H9 (cell line): ENCODE measurements at regions not wholly inside any gene's neighbourhood (a gene's known extent, or its start where the extent isn't known, plus 50 kb on each side); places are given as distances from the start of the nearest gene placed in this dataset.

Source experiments
- DNase-seq: peaks from one replicate; pipeline ENCODE4 v3.0.0-alpha.2; 2017
- H2AFZ ChIP-seq: one replicate; pipeline ENCODE4 v1.6.1; 2013; ENCODE audit warnings: mild to moderate bottlenecking, low read length, control low read depth, moderate library complexity
- H2AK5ac ChIP-seq: 2 replicates; pipeline ENCODE4 v1.6.1; 2013; ENCODE audit warnings: low read length, control low read depth, mixed read lengths; ENCODE audit not compliant: insufficient read length
- H2BK120ac ChIP-seq: one replicate; pipeline ENCODE4 v1.6.1; 2013; ENCODE audit warnings: low read depth, mild to moderate bottlenecking, low read length, control low read depth, inconsistent platforms; ENCODE audit not compliant: poor library complexity, severe bottlenecking
- H2BK12ac ChIP-seq: 2 replicates; pipeline ENCODE4 v1.6.1; 2013; ENCODE audit warnings: low read length, control low read depth, mixed read lengths, low read depth; ENCODE audit not compliant: insufficient read length
- H2BK15ac ChIP-seq: 2 replicates; pipeline ENCODE4 v1.6.1; 2013; ENCODE audit warnings: low read depth, low read length, control low read depth
- H2BK20ac ChIP-seq: one replicate; pipeline ENCODE4 v1.6.1; 2013; ENCODE audit warnings: low read depth, mild to moderate bottlenecking, low read length, control low read depth, inconsistent platforms; ENCODE audit not compliant: poor library complexity, severe bottlenecking
- H2BK5ac ChIP-seq: 2 replicates; pipeline ENCODE4 v1.6.1; 2013; ENCODE audit warnings: low read length, control low read depth, mixed read lengths; ENCODE audit not compliant: insufficient read length
- H3K14ac ChIP-seq: 2 replicates; pipeline ENCODE4 v1.6.1; 2013; ENCODE audit warnings: low read length, control low read depth; ENCODE audit not compliant: insufficient read depth
- H3K18ac ChIP-seq: 2 replicates; pipeline ENCODE4 v1.6.1; 2013; ENCODE audit warnings: low read depth, mild to moderate bottlenecking, mixed read lengths, low read length, control low read depth; ENCODE audit not compliant: insufficient read length
- H3K23ac ChIP-seq: 2 replicates; pipeline ENCODE4 v1.6.1; 2013; ENCODE audit warnings: low read length, control low read depth, mixed read lengths, low read depth; ENCODE audit not compliant: insufficient read length
- H3K23me2 ChIP-seq: 2 replicates; pipeline ENCODE4 v1.6.1; 2013; ENCODE audit warnings: low read depth, mild to moderate bottlenecking, mixed read lengths, low read length, control low read depth; ENCODE audit not compliant: insufficient read length, poor library complexity, severe bottlenecking
- H3K27ac ChIP-seq: 2 replicates; pipeline ENCODE4 v1.5.1; 2013; ENCODE audit warnings: low read length, control low read depth, mixed read lengths, low read depth; ENCODE audit not compliant: insufficient read length
- H3K27me3 ChIP-seq: 2 replicates; pipeline ENCODE4 v1.6.1; 2013; ENCODE audit warnings: low read length, control low read depth, inconsistent platforms; ENCODE audit not compliant: insufficient read depth
- H3K4ac ChIP-seq: 2 replicates; pipeline ENCODE4 v1.6.1; 2013; ENCODE audit warnings: low read depth, mild to moderate bottlenecking, control low read depth, inconsistent platforms, low read length, moderate library complexity
- H3K4me1 ChIP-seq: 2 replicates; pipeline ENCODE4 v1.6.1; 2013; ENCODE audit warnings: low read length, control low read depth, inconsistent platforms; ENCODE audit not compliant: insufficient read depth
- H3K4me2 ChIP-seq: 2 replicates; pipeline ENCODE4 v1.6.1; 2013; ENCODE audit warnings: low read length, control low read depth, mixed read lengths; ENCODE audit not compliant: insufficient read length, insufficient read depth
- H3K56ac ChIP-seq: 2 replicates; pipeline ENCODE4 v1.6.1; 2013; ENCODE audit warnings: low read depth, mild to moderate bottlenecking, mixed read lengths, low read length, control low read depth; ENCODE audit not compliant: insufficient read length
- H3K79me1 ChIP-seq: 2 replicates; pipeline ENCODE4 v1.6.1; 2013; ENCODE audit warnings: low read depth, mild to moderate bottlenecking, moderate library complexity, low read length, control low read depth, inconsistent platforms; ENCODE audit not compliant: insufficient read depth, poor library complexity, severe bottlenecking
- H3K79me2 ChIP-seq: 2 replicates; pipeline ENCODE4 v1.6.1; 2013; ENCODE audit warnings: low read length, control low read depth, inconsistent platforms; ENCODE audit not compliant: insufficient read depth
- H3K9ac ChIP-seq: 2 replicates; pipeline ENCODE4 v1.6.1; 2013; ENCODE audit warnings: low read length, control low read depth, mixed read lengths; ENCODE audit not compliant: insufficient read length; ENCODE audit errors: extremely low read depth
- H3K9me3 ChIP-seq: one replicate; pipeline ENCODE4 v1.6.1; 2013; ENCODE audit warnings: low read depth, low read length, inconsistent platforms; ENCODE audit not compliant: control insufficient read depth
- H3T11ph ChIP-seq: one replicate; pipeline ENCODE4 v1.6.1; 2013; ENCODE audit warnings: mild to moderate bottlenecking, low read length, control low read depth, inconsistent platforms
- H4K20me1 ChIP-seq: one replicate; pipeline ENCODE4 v1.6.1; 2013; ENCODE audit not compliant: control insufficient read depth, insufficient read length, insufficient read depth
- H4K5ac ChIP-seq: 2 replicates; pipeline ENCODE4 v1.6.1; 2013; ENCODE audit warnings: low read depth, mild to moderate bottlenecking, mixed read lengths, low read length, control low read depth; ENCODE audit not compliant: insufficient read length
- H4K8ac ChIP-seq: replicated peaks from 2 replicates; pipeline ENCODE4 v1.6.1; 2013; ENCODE audit warnings: low read length, control low read depth, mixed read lengths, low read depth; ENCODE audit not compliant: insufficient read length
- H4K91ac ChIP-seq: 2 replicates; pipeline ENCODE4 v1.6.1; 2013; ENCODE audit warnings: low read depth, mild to moderate bottlenecking, moderate library complexity, mixed read lengths, low read length, control low read depth; ENCODE audit not compliant: insufficient read length
- H3K27ac Mint-ChIP-seq, 3 experiments: 2 replicates in 2 of 3; 3 replicates in 1 of 3; pipeline ENCODE4 v1.8.0; 2020 to 2021; ENCODE audit warnings: mixed read lengths in 3 of 3, mild to moderate bottlenecking in 1 of 3, moderate library complexity in 1 of 3
- H3K27me3 Mint-ChIP-seq: 2 replicates; pipeline ENCODE4 v1.8.0; 2021; ENCODE audit warnings: low read depth, mild to moderate bottlenecking, moderate library complexity, mixed read lengths
- H3K36me3 Mint-ChIP-seq, 3 experiments: 2 replicates in 2 of 3; 3 replicates in 1 of 3; pipeline ENCODE4 v1.8.0; 2020 to 2021; ENCODE audit warnings: low read depth in 3 of 3, mixed read lengths in 3 of 3; ENCODE audit not compliant: insufficient read depth in 1 of 3
- H3K4me1 Mint-ChIP-seq, 2 experiments: 2 replicates each; pipeline ENCODE4 v1.8.0; 2020; ENCODE audit warnings: mixed read lengths in 2 of 2
- H3K4me3 Mint-ChIP-seq, 2 experiments: 2 replicates in 1 of 2; 3 replicates in 1 of 2; pipeline ENCODE4 v1.8.0; 2020 to 2021; ENCODE audit warnings: mild to moderate bottlenecking in 2 of 2, mixed read lengths in 2 of 2, moderate library complexity in 1 of 2
- H3K9me3 Mint-ChIP-seq, 2 experiments: 2 replicates in 1 of 2; 3 replicates in 1 of 2; pipeline ENCODE4 v1.8.0; 2020; ENCODE audit warnings: mild to moderate bottlenecking in 2 of 2, mixed read lengths in 2 of 2, moderate library complexity in 1 of 2
- WGBS: extraction: QIAGEN DNeasy Blood & Tissue Kit; methylation state at CpG from one replicate; pipeline ENCODE4 v1.1.7; 2013; ENCODE audit warnings: missing lambda C conversion rate, low lambda C conversion rate, mixed read lengths; ENCODE audit not compliant: insufficient read length; ENCODE audit errors: extremely low coverage; 5-methylcytosine and 5-hydroxymethylcytosine counted together
- TF ChIP-seq, protein P1 (sequence below): fragments of 200-600 bp; sonication (generic); conservative IDR thresholded peaks from 3 replicates; pipeline ENCODE4 v1.8.0; 2021; ENCODE audit warnings: antibody characterized with exemption, mild to moderate bottlenecking

DNA sequence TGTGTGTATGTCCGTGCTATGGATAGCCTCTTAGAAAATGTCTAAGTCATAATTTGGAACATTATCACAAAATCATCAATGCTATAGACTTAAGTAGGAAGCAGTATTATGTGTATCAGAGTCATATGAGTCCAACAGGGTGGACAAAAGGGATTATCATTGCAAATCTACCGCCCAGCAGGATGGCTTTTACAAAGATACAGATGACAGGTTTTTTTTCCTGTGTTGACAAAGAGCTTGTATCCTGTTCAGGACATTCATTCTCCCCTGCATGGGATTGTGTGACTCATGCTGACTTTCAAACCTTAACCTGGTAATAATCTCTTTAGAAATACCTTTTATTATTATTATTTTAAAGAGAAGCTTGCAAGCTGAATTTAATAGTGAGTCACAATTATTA lies 310.3 kb upstream of the GNPDA2 start:
- no peak overlapping the region for H4K91ac ChIP-seq
- H3K4ac ChIP-seq: no peak overlapping the region
- H3K79me2 ChIP-seq: no peaks in the 10 kb centered on the region
- no peak overlapping the region for H2BK120ac ChIP-seq
- no peak overlapping the region for H2BK5ac ChIP-seq
- no peak overlapping the region for H2AFZ ChIP-seq
- WGBS: no CpG with 5 or more reads among the region's 2 CpGs
- no peak overlapping the region for H3K27ac Mint-ChIP-seq
- no peak overlapping the region for H3K56ac ChIP-seq
- no peak for DNase-seq
- no peaks in the 10 kb centered on the region for H3K9me3 ChIP-seq
- no peak overlapping the region for H3K14ac ChIP-seq
- no peak overlapping the region for H3K4me3 Mint-ChIP-seq
- no peak overlapping the region for H2BK15ac ChIP-seq
- H3K23ac ChIP-seq: no peak overlapping the region
- H3K79me1 ChIP-seq: no peaks in the 10 kb centered on the region
- H3K4me2 ChIP-seq: no peak overlapping the region
- H3K4me1 Mint-ChIP-seq: peaks cover 6 to 7% of the 10 kb centered on the region in 2 experiments; a peak in 3 of 4 replicates
- no peak overlapping the region for H3K18ac ChIP-seq
- H3K23me2 ChIP-seq: no peaks in the 10 kb centered on the region
- no peak overlapping the region for H3K9ac ChIP-seq
- H4K8ac ChIP-seq: no peak overlapping the region
- H2AK5ac ChIP-seq: no peak overlapping the region
- H3T11ph ChIP-seq: no peak overlapping the region
- no peaks in the 10 kb centered on the region for H3K27me3 ChIP-seq
- no peak overlapping the region for H2BK20ac ChIP-seq
- H3K4me1 ChIP-seq: no peaks in the 10 kb centered on the region
- H4K5ac ChIP-seq: no peak overlapping the region
- H3K36me3 Mint-ChIP-seq: no peaks in the 10 kb centered on the region; a peak in 1 of 7 replicates
- no peaks in the 10 kb centered on the region for H3K27me3 Mint-ChIP-seq
- H3K27ac ChIP-seq: no peak overlapping the region
- H4K20me1 ChIP-seq: no peaks in the 10 kb centered on the region
- peaks cover 0 to 5% of the 10 kb centered on the region in 2 experiments; a peak in 3 of 5 replicates for H3K9me3 Mint-ChIP-seq
- no peak overlapping the region for H2BK12ac ChIP-seq
- TF ChIP-seq, protein P1, sequence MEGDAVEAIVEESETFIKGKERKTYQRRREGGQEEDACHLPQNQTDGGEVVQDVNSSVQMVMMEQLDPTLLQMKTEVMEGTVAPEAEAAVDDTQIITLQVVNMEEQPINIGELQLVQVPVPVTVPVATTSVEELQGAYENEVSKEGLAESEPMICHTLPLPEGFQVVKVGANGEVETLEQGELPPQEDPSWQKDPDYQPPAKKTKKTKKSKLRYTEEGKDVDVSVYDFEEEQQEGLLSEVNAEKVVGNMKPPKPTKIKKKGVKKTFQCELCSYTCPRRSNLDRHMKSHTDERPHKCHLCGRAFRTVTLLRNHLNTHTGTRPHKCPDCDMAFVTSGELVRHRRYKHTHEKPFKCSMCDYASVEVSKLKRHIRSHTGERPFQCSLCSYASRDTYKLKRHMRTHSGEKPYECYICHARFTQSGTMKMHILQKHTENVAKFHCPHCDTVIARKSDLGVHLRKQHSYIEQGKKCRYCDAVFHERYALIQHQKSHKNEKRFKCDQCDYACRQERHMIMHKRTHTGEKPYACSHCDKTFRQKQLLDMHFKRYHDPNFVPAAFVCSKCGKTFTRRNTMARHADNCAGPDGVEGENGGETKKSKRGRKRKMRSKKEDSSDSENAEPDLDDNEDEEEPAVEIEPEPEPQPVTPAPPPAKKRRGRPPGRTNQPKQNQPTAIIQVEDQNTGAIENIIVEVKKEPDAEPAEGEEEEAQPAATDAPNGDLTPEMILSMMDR: no peak
